ENCODE measurements at regions not wholly inside any gene's neighbourhood (a gene's known extent, or its start where the extent isn't known, plus 50 kb on each side); places are given as distances from the start of the nearest gene placed in this dataset.
A peak's percentile ranks its signal among the peaks of the same experiment; 100 is the strongest.

DNA sequence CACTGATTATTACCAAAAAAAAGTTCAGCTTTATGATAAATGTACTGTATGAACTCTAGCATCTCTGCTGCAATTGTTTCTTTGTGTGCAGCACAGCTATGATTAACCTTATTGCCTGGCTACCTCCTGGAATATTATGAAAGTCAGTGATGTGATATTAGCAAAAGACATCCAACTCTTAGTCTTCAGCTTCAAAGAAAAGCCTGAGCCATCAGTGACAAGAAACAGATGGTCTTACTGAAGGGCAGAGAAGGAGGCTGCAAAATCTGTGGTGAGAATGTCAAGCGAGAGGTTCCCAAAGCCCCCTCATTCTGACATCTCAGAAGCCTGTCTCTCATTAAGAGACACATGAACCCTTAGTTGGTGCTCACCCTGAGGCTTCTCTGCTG is 89.4 kb upstream of the TNFAIP3 start:
- dilution Hi-C loops (cut with HindIII; ENCODE audit: low sequenced_read_pairs, unreplicated experiment), result no loop called here
- Histone ChIP-seq H2AK9ac (replicated peaks; ENCODE audit: low read depth, low read length, poor library complexity) (no peak overlapping the region), H3K56ac (ENCODE audit: extremely low read depth, insufficient read depth, low read length) (no peak overlapping the region), H3K27ac (ENCODE audit: insufficient read depth, low read length) (no peak overlapping the region), H3K79me1 (ENCODE audit: low read depth in 1 of 2, low read length in 2 of 2) (no peaks in the 10 kb centered on the region), H3K9me3 (ENCODE audit: control insufficient read depth, insufficient read depth, low read length) (no peaks in the 10 kb centered on the region), H4K91ac (ENCODE audit: insufficient read depth, low read depth, low read length) (peak overlapping the region; percentile 40; the same call in 1 of the 2 replicates), H3K9ac (ENCODE audit: low read depth, low read length) (no peak overlapping the region), H3K4me1 (ENCODE audit: control insufficient read depth, insufficient read depth, low read length) (peaks cover 21% of the 10 kb centered on the region), H2BK120ac (ENCODE audit: low read depth, low read length) (0 out of 2 replicates have a peak overlapping the region, but pooled peaks have one; percentile 6), H3K18ac (ENCODE audit: low read depth, low read length) (peak overlapping the region; percentile 65; the same call in 1 of the 2 replicates), H4K20me1 (ENCODE audit: insufficient read depth, low read length) (no peaks in the 10 kb centered on the region), H2AFZ (replicated peaks; ENCODE audit: low read length, poor library complexity) (no peak overlapping the region), H4K8ac (ENCODE audit: low read depth in 2 of 2, low read length in 2 of 2) (no peak overlapping the region), H3K4me3 (ENCODE audit: insufficient read depth, low read depth, low read length) (no peak overlapping the region), H3K4me2 (ENCODE audit: low read depth, low read length) (no peak overlapping the region), H2BK20ac (ENCODE audit: low read depth, low read length) (peak overlapping the region; percentile 48; the same call in 1 of the 2 replicates), H3K23ac (ENCODE audit: low read depth, low read length) (no peak overlapping the region), H4K5ac (ENCODE audit: low read depth, low read length) (peak overlapping the region; percentile 30; the same call in 1 of the 2 replicates), H2BK15ac (ENCODE audit: low read depth, low read length) (no peak overlapping the region; the same call in 2 of the 3 replicates), H3K14ac (replicated peaks; ENCODE audit: low read depth, low read length) (no peak overlapping the region), H2AK5ac (ENCODE audit: low read depth, low read length) (no peak overlapping the region; the same call in 1 of the 2 replicates), H3K27me3 (ENCODE audit: control insufficient read depth, insufficient read depth, low read length) (no peaks in the 10 kb centered on the region), H3K9me1 (ENCODE audit: insufficient read depth, low read length) (peaks cover 11% of the 10 kb centered on the region; the same call in 1 of the 2 replicates), H3K36me3 (ENCODE audit: control insufficient read depth, insufficient read depth, low read length) (no peaks in the 10 kb centered on the region), H2BK5ac (ENCODE audit: low read depth, low read length, poor library complexity, severe bottlenecking) (no peak overlapping the region), H3K4ac (ENCODE audit: low read depth, low read length) (no peak overlapping the region)
- DNase-seq (no peak), ATAC-seq (ENCODE audit: low read depth) (no peak)
- WGBS, 2 experiments (ENCODE audit: extremely low coverage in 2 of 2, insufficient read length in 1 of 2), result no CpG with 5 or more reads among the region's 1 CpG
- CTCF ChIA-PET, result no interaction called here
- in situ Hi-C loops (cut with MboI; ENCODE audit: low sequenced_read_pairs), result no loop called here
- no TSS peak for BruUV-seq (replicated peaks)
- TF ChIP-seq RFX5 (IDR thresholded peaks at IDR 0.05; ENCODE audit: low read depth, low read length), result no peak
- TF ChIP-seq POLR2A (IDR thresholded peaks at IDR 0.05; ENCODE audit: low read depth, low read length), result no peak
- TF ChIP-seq MAFK (IDR thresholded peaks at IDR 0.05; ENCODE audit: low read depth, low read length), result no peak
- TF ChIP-seq RAD21 (IDR thresholded peaks at IDR 0.05; ENCODE audit: low read length), result no peak
- TF ChIP-seq BHLHE40 (IDR thresholded peaks at IDR 0.05; ENCODE audit: low read depth, low read length), result no peak
- no peak for TF ChIP-seq CHD1 (IDR thresholded peaks at IDR 0.05; ENCODE audit: low read depth, low read length)
- TF ChIP-seq CEBPB (IDR thresholded peaks at IDR 0.05; ENCODE audit: low read depth, low read length), result no peak
- TF ChIP-seq MXI1 (IDR thresholded peaks at IDR 0.05; ENCODE audit: borderline replicate concordance, low read depth, low read length), result no peak
- no peak for TF ChIP-seq USF2 (IDR thresholded peaks at IDR 0.05; ENCODE audit: low read depth, low read length)
- TF ChIP-seq SMC3 (IDR thresholded peaks at IDR 0.05; ENCODE audit: low read depth, low read length), result no peak
- TF ChIP-seq FOS (IDR thresholded peaks at IDR 0.05; ENCODE audit: low read depth, low read length), result no peak
- POLR2A ChIA-PET (ENCODE audit: unreplicated experiment), result no interaction called here
- intact Hi-C loops (cut with micrococcal nuclease), result no loop called here
